A673 (cell line): ENCODE measurements at regions not wholly inside any gene's neighbourhood (a gene's known extent, or its start where the extent isn't known, plus 50 kb on each side); places are given as distances from the start of the nearest gene placed in this dataset.

Experiments used
- BruUV-seq: library from RNA; stranded (reverse); fragments of 400-500 nt; replicated peaks from 2 replicates; lab custom pipeline; 2021; lab: Mats Ljungman, UMichigan
- CTCF ChIA-PET: fragments of 300-600 bp; sonication (Branson Sonifier 250); formaldehyde crosslinking; loops from one replicate; lab custom pipeline; 2022; ENCODE audit warnings: antibody characterized with exemption; lab: Charles Lee
- POLR2A ChIA-PET: fragments of 300-600 bp; sonication (Branson Sonifier 250); formaldehyde crosslinking; loops from one replicate; lab custom pipeline; 2022; ENCODE audit warnings: antibody characterized with exemption; ENCODE audit not compliant: low non-redundant PET; lab: Charles Lee
- DNase-seq: peaks from one replicate; pipeline ENCODE4 v3.0.0-alpha.2; 2015; ENCODE audit warnings: low spot score
- H3K27ac ChIP-seq: fragments of 200-600 bp; sonication (generic); 2 replicates; pipeline ENCODE4 v1.5.1; 2016; ENCODE audit warnings: mixed run types, low read depth, mild to moderate bottlenecking, mixed read lengths, antibody characterized with exemption, low read length; ENCODE audit not compliant: poor library complexity, severe bottlenecking
- H3K27me3 ChIP-seq: fragments of 200-600 bp; sonication (generic); replicated peaks from 2 replicates; pipeline ENCODE4 v1.6.1; 2017; ENCODE audit warnings: mixed run types, low read depth, mild to moderate bottlenecking, mixed read lengths, antibody characterized with exemption, low read length; ENCODE audit not compliant: insufficient read depth, poor library complexity
- H3K36me3 ChIP-seq: fragments of 200-600 bp; sonication (generic); 2 replicates; pipeline ENCODE4 v1.6.1; 2016; ENCODE audit warnings: mixed run types, mild to moderate bottlenecking, mixed read lengths, antibody characterized with exemption, low read length; ENCODE audit not compliant: insufficient read depth, poor library complexity, severe bottlenecking
- H3K4me1 ChIP-seq: fragments of 200-600 bp; sonication (generic); 2 replicates; pipeline ENCODE4 v1.6.1; 2017; ENCODE audit warnings: mixed run types, mild to moderate bottlenecking, mixed read lengths, antibody characterized with exemption, low read length; ENCODE audit not compliant: insufficient read depth, poor library complexity, severe bottlenecking
- H3K4me3 ChIP-seq: fragments of 200-600 bp; sonication (generic); 2 replicates; pipeline ENCODE4 v1.5.1; 2016; ENCODE audit warnings: low read depth, mixed run types, mild to moderate bottlenecking, mixed read lengths, low read length; ENCODE audit not compliant: poor library complexity, severe bottlenecking
- H3K9me3 ChIP-seq: fragments of 200-600 bp; sonication (generic); 2 replicates; pipeline ENCODE4 v1.6.1; 2016; ENCODE audit warnings: mixed run types, low read depth, mild to moderate bottlenecking, mixed read lengths, antibody characterized with exemption, low read length; ENCODE audit not compliant: poor library complexity, severe bottlenecking
- EZH2 ChIP-seq: fragments of 200-600 bp; sonication (generic); IDR thresholded peaks from 2 replicates; pipeline ENCODE4 v1.6.1; 2017; ENCODE audit warnings: borderline replicate concordance, low read depth, mild to moderate bottlenecking, mixed read lengths, antibody characterized with exemption, low read length; ENCODE audit not compliant: poor library complexity, severe bottlenecking
- intact Hi-C: fragments of 100-400 bp; cut with micrococcal nuclease; formaldehyde crosslinking; loops from one replicate; pipeline ENCODE4 v1.10.0; 2022; ENCODE audit not compliant: unreplicated experiment
- TF ChIP-seq, protein P1 (sequence below): fragments of 300-800, 200-600 bp; sonication (generic); conservative IDR thresholded peaks from 2 replicates; pipeline ENCODE4 v1.5.1; 2017; ENCODE audit warnings: low read depth, mild to moderate bottlenecking, antibody characterized with exemption, low read length, moderate library complexity, mixed read lengths

- TF ChIP-seq, protein P1, sequence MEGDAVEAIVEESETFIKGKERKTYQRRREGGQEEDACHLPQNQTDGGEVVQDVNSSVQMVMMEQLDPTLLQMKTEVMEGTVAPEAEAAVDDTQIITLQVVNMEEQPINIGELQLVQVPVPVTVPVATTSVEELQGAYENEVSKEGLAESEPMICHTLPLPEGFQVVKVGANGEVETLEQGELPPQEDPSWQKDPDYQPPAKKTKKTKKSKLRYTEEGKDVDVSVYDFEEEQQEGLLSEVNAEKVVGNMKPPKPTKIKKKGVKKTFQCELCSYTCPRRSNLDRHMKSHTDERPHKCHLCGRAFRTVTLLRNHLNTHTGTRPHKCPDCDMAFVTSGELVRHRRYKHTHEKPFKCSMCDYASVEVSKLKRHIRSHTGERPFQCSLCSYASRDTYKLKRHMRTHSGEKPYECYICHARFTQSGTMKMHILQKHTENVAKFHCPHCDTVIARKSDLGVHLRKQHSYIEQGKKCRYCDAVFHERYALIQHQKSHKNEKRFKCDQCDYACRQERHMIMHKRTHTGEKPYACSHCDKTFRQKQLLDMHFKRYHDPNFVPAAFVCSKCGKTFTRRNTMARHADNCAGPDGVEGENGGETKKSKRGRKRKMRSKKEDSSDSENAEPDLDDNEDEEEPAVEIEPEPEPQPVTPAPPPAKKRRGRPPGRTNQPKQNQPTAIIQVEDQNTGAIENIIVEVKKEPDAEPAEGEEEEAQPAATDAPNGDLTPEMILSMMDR = no peak
- TF ChIP-seq EZH2 = no peak
- H3K27me3 ChIP-seq = no peaks in the 10 kb centered on the region
- intact Hi-C loops = no loop called here
- BruUV-seq = no TSS peak
- H3K9me3 ChIP-seq = no peaks in the 10 kb centered on the region
- ChIA-PET POLR2A (no interaction called here), CTCF (no interaction called here)
- peaks cover 12% of the 10 kb centered on the region for H3K4me1 ChIP-seq
- no peak overlapping the region for H3K27ac ChIP-seq
- H3K4me3 ChIP-seq = no peak overlapping the region
- no peaks in the 10 kb centered on the region for H3K36me3 ChIP-seq
- DNase-seq = no peak
Observed at GRCh38 chr13:48165063-48165462, 67.9 kb upstream of the ITM2B start.

- Histone ChIP-seq H3K9me3 (no peaks in the 10 kb centered on the region), H3K27ac (no peak overlapping the region), H3K27me3 (no peaks in the 10 kb centered on the region), H3K4me3 (no peak overlapping the region), H3K36me3 (no peaks in the 10 kb centered on the region), H3K4me1 (peaks cover 32% of the 10 kb centered on the region)
- intact Hi-C loops = no loop called here
- ChIA-PET CTCF (no interaction called here), POLR2A (no interaction called here)
- no peak for DNase-seq
- TF ChIP-seq, protein P1 = no peak
- TF ChIP-seq EZH2 = no peak
- BruUV-seq = no TSS peak
Observed at GRCh38 chr13:48163061-48163460, 68.2 kb upstream of the MED4 start.

GRCh38 chr13:48162217-48162616, 67.3 kb upstream of the MED4 start:
- intact Hi-C loops = no loop called here
- Histone ChIP-seq H3K27me3 (no peaks in the 10 kb centered on the region), H3K4me1 (peaks cover 32% of the 10 kb centered on the region), H3K36me3 (no peaks in the 10 kb centered on the region), H3K9me3 (no peaks in the 10 kb centered on the region), H3K4me3 (no peak overlapping the region), H3K27ac (no peak overlapping the region)
- ChIA-PET POLR2A (no interaction called here), CTCF (no interaction called here)
- BruUV-seq = no TSS peak
- TF ChIP-seq, protein P1 = no peak
- TF ChIP-seq EZH2 = no peak
- DNase-seq = no peak
